ENCODE measurements at regions not wholly inside any gene's neighbourhood (a gene's known extent, or its start where the extent isn't known, plus 50 kb on each side); places are given as distances from the start of the nearest gene placed in this dataset.

DNA sequence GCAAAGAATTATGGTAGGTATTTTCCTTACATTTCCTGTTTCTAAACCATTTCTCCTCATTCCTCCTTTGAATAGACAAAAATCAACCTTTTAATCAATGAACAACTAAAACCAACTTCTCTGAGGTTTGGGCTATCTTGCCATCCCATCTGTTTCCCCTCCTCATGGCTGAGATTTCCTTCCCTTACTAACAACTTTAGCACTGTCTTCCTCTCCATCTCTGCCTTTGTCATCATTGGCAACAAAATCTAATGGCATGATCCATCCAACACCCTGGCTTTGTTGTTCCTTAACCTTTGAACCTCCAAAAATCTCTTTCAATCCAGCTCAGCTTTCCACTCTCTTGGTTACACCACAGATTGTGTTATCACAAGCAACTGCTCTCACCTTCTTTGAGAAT is 95.3 kb upstream of the FAM136A start:
- H3K4me3 ChIP-seq (ENCODE audit: low read depth, low read length): no peak overlapping the region
- H3K27ac ChIP-seq (ENCODE audit: low read depth, low read length): no peak overlapping the region

DNA sequence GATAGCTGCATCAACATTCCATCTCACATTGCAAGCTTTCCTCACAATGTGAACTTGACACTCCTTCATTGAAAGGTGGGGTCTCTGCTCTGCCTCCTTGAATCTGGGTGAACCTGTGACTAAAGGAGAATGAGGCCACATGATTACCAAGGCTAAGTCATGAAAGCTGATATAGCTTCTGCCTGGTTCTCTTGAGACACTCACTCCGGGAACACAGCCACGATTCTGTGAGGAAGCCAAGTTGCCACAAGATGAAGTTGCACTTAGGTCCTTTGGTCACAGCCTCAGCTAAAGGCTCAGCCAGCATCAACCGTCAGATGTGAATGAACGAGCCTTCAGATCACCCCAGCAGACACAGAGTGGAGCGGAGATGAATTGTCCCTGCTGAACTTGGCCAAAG is 94.7 kb upstream of the FAM136A start:
- Histone ChIP-seq H3K4me3 (ENCODE audit: low read depth, low read length) (no peak overlapping the region), H3K79me2 (ENCODE audit: control insufficient read depth, insufficient read depth, low read length, unreplicated experiment) (no peaks in the 10 kb centered on the region)

More for the DNA sequence above, 95.3 kb upstream of the FAM136A start:
- Histone ChIP-seq H3K79me2 (ENCODE audit: control insufficient read depth, insufficient read depth, low read length, unreplicated experiment) (no peaks in the 10 kb centered on the region), H3K27me3 (ENCODE audit: insufficient read depth, low read length) (peaks cover 85% of the 10 kb centered on the region), H2AFZ (ENCODE audit: low read length, unreplicated experiment) (no peak overlapping the region), H3K36me3 (ENCODE audit: insufficient read depth, low read length) (no peaks in the 10 kb centered on the region), H3K4me1 (ENCODE audit: control insufficient read depth, insufficient read depth, low read length, unreplicated experiment) (no peaks in the 10 kb centered on the region)

GRCh38 chr2:70393881-70394280 is 92.0 kb upstream of the FAM136A start:
- Histone ChIP-seq H2AFZ (ENCODE audit: low read length, unreplicated experiment) (no peak overlapping the region), H3K4me3 (ENCODE audit: low read depth, low read length) (no peak overlapping the region), H3K4me1 (ENCODE audit: control insufficient read depth, insufficient read depth, low read length, unreplicated experiment) (no peaks in the 10 kb centered on the region), H3K36me3 (ENCODE audit: insufficient read depth, low read length) (no peaks in the 10 kb centered on the region), H3K27ac (ENCODE audit: low read depth, low read length) (no peak overlapping the region), H3K27me3 (ENCODE audit: insufficient read depth, low read length) (peaks cover 59% of the 10 kb centered on the region), H3K79me2 (ENCODE audit: control insufficient read depth, insufficient read depth, low read length, unreplicated experiment) (no peaks in the 10 kb centered on the region)

More for the DNA sequence above, 94.7 kb upstream of the FAM136A start:
- H2AFZ ChIP-seq (ENCODE audit: low read length, unreplicated experiment): no peak overlapping the region
- H3K4me1 ChIP-seq (ENCODE audit: control insufficient read depth, insufficient read depth, low read length, unreplicated experiment): no peaks in the 10 kb centered on the region
- no peak overlapping the region for H3K27ac ChIP-seq (ENCODE audit: low read depth, low read length)
- H3K27me3 ChIP-seq (ENCODE audit: insufficient read depth, low read length): peaks cover 79% of the 10 kb centered on the region
- no peaks in the 10 kb centered on the region for H3K36me3 ChIP-seq (ENCODE audit: insufficient read depth, low read length)

- Histone ChIP-seq H3K36me3 (ENCODE audit: insufficient read depth, low read length) (no peaks in the 10 kb centered on the region), H2AFZ (ENCODE audit: low read length, unreplicated experiment) (no peak overlapping the region), H3K27ac (ENCODE audit: low read depth, low read length) (no peak overlapping the region), H3K4me1 (ENCODE audit: control insufficient read depth, insufficient read depth, low read length, unreplicated experiment) (no peaks in the 10 kb centered on the region), H3K27me3 (ENCODE audit: insufficient read depth, low read length) (peaks cover 45% of the 10 kb centered on the region), H3K79me2 (ENCODE audit: control insufficient read depth, insufficient read depth, low read length, unreplicated experiment) (no peaks in the 10 kb centered on the region), H3K4me3 (ENCODE audit: low read depth, low read length) (no peak overlapping the region)
Measured at GRCh38 chr2:70391988-70392387, 90.1 kb upstream of the FAM136A start.

DNA sequence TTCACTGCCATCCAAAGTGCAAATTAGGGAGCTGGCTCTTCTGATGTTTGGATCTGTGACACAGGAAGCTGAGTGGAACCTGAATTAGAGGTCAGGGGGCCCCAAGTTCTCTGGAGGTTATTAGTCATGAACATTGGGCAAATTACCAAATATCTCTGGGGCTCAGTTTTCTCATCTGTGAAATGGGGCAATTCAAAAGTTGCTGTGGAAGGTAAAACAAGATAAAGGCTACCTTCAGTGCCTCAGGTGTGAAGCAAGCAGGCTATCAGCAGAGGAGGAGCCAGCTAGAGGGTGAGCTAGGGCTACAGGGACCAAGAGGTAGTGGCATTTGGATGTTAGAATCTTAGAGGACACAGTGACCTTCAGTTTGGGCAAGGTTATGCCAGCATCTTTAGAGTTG is 89.4 kb upstream of the FAM136A start:
- H3K36me3 ChIP-seq (ENCODE audit: insufficient read depth, low read length): no peaks in the 10 kb centered on the region
- no peak overlapping the region for H3K4me3 ChIP-seq (ENCODE audit: low read depth, low read length)
- no peaks in the 10 kb centered on the region for H3K79me2 ChIP-seq (ENCODE audit: control insufficient read depth, insufficient read depth, low read length, unreplicated experiment)
- H3K27me3 ChIP-seq (ENCODE audit: insufficient read depth, low read length): peaks cover 38% of the 10 kb centered on the region
- H2AFZ ChIP-seq (ENCODE audit: low read length, unreplicated experiment): no peak overlapping the region
- no peak overlapping the region for H3K27ac ChIP-seq (ENCODE audit: low read depth, low read length)
- no peaks in the 10 kb centered on the region for H3K4me1 ChIP-seq (ENCODE audit: control insufficient read depth, insufficient read depth, low read length, unreplicated experiment)

DNA sequence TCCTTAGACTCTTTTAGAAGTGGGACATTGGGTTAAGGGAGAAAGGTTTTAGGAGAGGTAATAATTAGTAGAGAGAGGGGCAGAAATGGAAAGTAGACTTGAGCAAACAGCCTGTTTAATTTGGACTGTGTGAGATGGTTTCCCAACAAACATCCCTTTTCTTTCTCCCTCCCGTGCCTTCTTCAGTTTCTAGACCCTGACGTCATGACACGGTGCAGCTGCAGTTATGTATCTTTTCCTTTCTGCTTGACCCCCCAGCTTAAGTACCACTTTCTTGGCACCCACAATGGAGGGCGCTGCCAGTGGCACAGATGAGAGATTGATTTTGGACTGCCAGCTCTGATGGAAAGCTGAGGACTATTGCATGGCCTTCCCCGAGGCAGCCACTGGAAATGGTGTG is 86.9 kb upstream of the FAM136A start:
- no peak overlapping the region for H2AFZ ChIP-seq (ENCODE audit: low read length, unreplicated experiment)

GRCh38 chr2:70388128-70388527 is 86.3 kb upstream of the FAM136A start:
- no peaks in the 10 kb centered on the region for H3K36me3 ChIP-seq (ENCODE audit: insufficient read depth, low read length)
- no peaks in the 10 kb centered on the region for H3K79me2 ChIP-seq (ENCODE audit: control insufficient read depth, insufficient read depth, low read length, unreplicated experiment)
- H3K4me1 ChIP-seq (ENCODE audit: control insufficient read depth, insufficient read depth, low read length, unreplicated experiment): no peaks in the 10 kb centered on the region
- H3K27ac ChIP-seq (ENCODE audit: low read depth, low read length): no peak overlapping the region
- H2AFZ ChIP-seq (ENCODE audit: low read length, unreplicated experiment): no peak overlapping the region
- H3K4me3 ChIP-seq (ENCODE audit: low read depth, low read length): no peak overlapping the region
- H3K27me3 ChIP-seq (ENCODE audit: insufficient read depth, low read length): peaks cover 20% of the 10 kb centered on the region

More for the DNA sequence above, 86.9 kb upstream of the FAM136A start:
- Histone ChIP-seq H3K27me3 (ENCODE audit: insufficient read depth, low read length) (peaks cover 21% of the 10 kb centered on the region), H3K36me3 (ENCODE audit: insufficient read depth, low read length) (no peaks in the 10 kb centered on the region), H3K4me3 (ENCODE audit: low read depth, low read length) (no peak overlapping the region), H3K4me1 (ENCODE audit: control insufficient read depth, insufficient read depth, low read length, unreplicated experiment) (no peaks in the 10 kb centered on the region), H3K27ac (ENCODE audit: low read depth, low read length) (no peak overlapping the region), H3K79me2 (ENCODE audit: control insufficient read depth, insufficient read depth, low read length, unreplicated experiment) (no peaks in the 10 kb centered on the region)

- peaks cover 18% of the 10 kb centered on the region for H3K27me3 ChIP-seq (ENCODE audit: insufficient read depth, low read length)
- peaks cover 9% of the 10 kb centered on the region for H3K4me1 ChIP-seq (ENCODE audit: control insufficient read depth, insufficient read depth, low read length, unreplicated experiment)
- no peaks in the 10 kb centered on the region for H3K79me2 ChIP-seq (ENCODE audit: control insufficient read depth, insufficient read depth, low read length, unreplicated experiment)
- H2AFZ ChIP-seq (ENCODE audit: low read length, unreplicated experiment): no peak overlapping the region
- no peak overlapping the region for H3K27ac ChIP-seq (ENCODE audit: low read depth, low read length)
- no peaks in the 10 kb centered on the region for H3K36me3 ChIP-seq (ENCODE audit: insufficient read depth, low read length)
- H3K4me3 ChIP-seq (ENCODE audit: low read depth, low read length): no peak overlapping the region
Measured at GRCh38 chr2:70385966-70386595, 84.2 kb upstream of the FAM136A start.

DNA sequence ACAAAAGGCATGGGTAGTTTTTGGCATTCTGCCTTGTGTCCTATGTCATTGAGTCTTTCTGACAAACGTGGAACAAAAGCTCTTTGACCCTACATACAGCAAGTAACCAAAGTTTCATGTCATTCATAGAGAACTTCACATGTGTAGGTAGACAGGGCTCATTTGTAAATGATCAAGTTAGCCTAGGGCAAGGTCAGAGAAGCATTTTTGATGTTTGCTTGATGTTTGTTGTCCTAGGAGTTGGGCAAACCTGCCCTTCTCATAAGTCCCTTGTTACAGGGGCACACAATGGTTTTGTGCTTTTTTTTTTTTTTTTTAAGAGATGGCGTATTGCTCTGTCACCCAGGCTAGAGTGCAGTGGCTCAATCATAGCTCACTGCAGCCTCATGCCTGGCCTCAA is 83.3 kb upstream of the FAM136A start:
- H3K36me3 ChIP-seq (ENCODE audit: insufficient read depth, low read length): no peaks in the 10 kb centered on the region
- H3K4me1 ChIP-seq (ENCODE audit: control insufficient read depth, insufficient read depth, low read length, unreplicated experiment): peaks cover 11% of the 10 kb centered on the region
- no peak overlapping the region for H2AFZ ChIP-seq (ENCODE audit: low read length, unreplicated experiment)
- no peak overlapping the region for H3K27ac ChIP-seq (ENCODE audit: low read depth, low read length)
- H3K4me3 ChIP-seq (ENCODE audit: low read depth, low read length): no peak overlapping the region
- H3K27me3 ChIP-seq (ENCODE audit: insufficient read depth, low read length): peaks cover 21% of the 10 kb centered on the region
- H3K79me2 ChIP-seq (ENCODE audit: control insufficient read depth, insufficient read depth, low read length, unreplicated experiment): no peaks in the 10 kb centered on the region

- H3K36me3 ChIP-seq (ENCODE audit: insufficient read depth, low read length): no peaks in the 10 kb centered on the region
- H3K79me2 ChIP-seq (ENCODE audit: control insufficient read depth, insufficient read depth, low read length, unreplicated experiment): no peaks in the 10 kb centered on the region
- H3K4me1 ChIP-seq (ENCODE audit: control insufficient read depth, insufficient read depth, low read length, unreplicated experiment): peaks cover 11% of the 10 kb centered on the region
- no peak overlapping the region for H3K4me3 ChIP-seq (ENCODE audit: low read depth, low read length)
- peaks cover 27% of the 10 kb centered on the region for H3K27me3 ChIP-seq (ENCODE audit: insufficient read depth, low read length)
- no peak overlapping the region for H2AFZ ChIP-seq (ENCODE audit: low read length, unreplicated experiment)
- H3K27ac ChIP-seq (ENCODE audit: low read depth, low read length): no peak overlapping the region
Measured at GRCh38 chr2:70381821-70382220, 80.0 kb upstream of the FAM136A start.

- H3K36me3 ChIP-seq (ENCODE audit: insufficient read depth, low read length): no peaks in the 10 kb centered on the region
- H3K4me3 ChIP-seq (ENCODE audit: low read depth, low read length): no peak overlapping the region
- no peaks in the 10 kb centered on the region for H3K79me2 ChIP-seq (ENCODE audit: control insufficient read depth, insufficient read depth, low read length, unreplicated experiment)
- H3K27me3 ChIP-seq (ENCODE audit: insufficient read depth, low read length): peaks cover 27% of the 10 kb centered on the region
- H2AFZ ChIP-seq (ENCODE audit: low read length, unreplicated experiment): no peak overlapping the region
- no peak overlapping the region for H3K27ac ChIP-seq (ENCODE audit: low read depth, low read length)
- H3K4me1 ChIP-seq (ENCODE audit: control insufficient read depth, insufficient read depth, low read length, unreplicated experiment): peaks cover 11% of the 10 kb centered on the region
Measured at GRCh38 chr2:70381235-70381634, 79.4 kb upstream of the FAM136A start.
